ENCODE measurements at regions not wholly inside any gene's neighbourhood (a gene's known extent, or its start where the extent isn't known, plus 50 kb on each side); places are given as distances from the start of the nearest gene placed in this dataset.

- TF ChIP-seq SUZ12 (IDR thresholded peaks at IDR 0.05) (no peak), CTBP1 (IDR thresholded peaks at IDR 0.05; ENCODE audit: borderline replicate concordance) (no peak), TARDBP (IDR thresholded peaks at IDR 0.05) (no peak)
These were observed 62.4 kb upstream of the NPHP3 start for GRCh38 chr3:132784502-132785025.
